ENCODE measurements at regions not wholly inside any gene's neighbourhood (a gene's known extent, or its start where the extent isn't known, plus 50 kb on each side); places are given as distances from the start of the nearest gene placed in this dataset.

GRCh38 chr5:82735160-82735789, 341.9 kb downstream of the TMEM167A start:
- H3K27ac ChIP-seq (ENCODE audit: extremely low read depth, low read depth, low read length) = peak overlapping the region; percentile 34; the same call in 1 of the 3 replicates
- no peaks in the 10 kb centered on the region; a peak in 1 of 5 replicates for H3K4me1 ChIP-seq (replicated peaks in 1 of 2; ENCODE audit: control insufficient read depth in 2 of 2, insufficient read depth in 2 of 2, low read length in 2 of 2)
- ATAC-seq (peak; percentile 75), FAIRE-seq (no peak), DNase-seq (ENCODE audit: extremely low read depth in 1 of 4, low spot score in 3 of 4) (peak in 2 of 4 experiments; percentile 14 to 18)
- in situ Hi-C loops (cut with MboI) = no loop called here
- no peak overlapping the region for H2AFZ ChIP-seq (ENCODE audit: low read depth, low read length)
- BruUV-seq (replicated peaks) = no TSS peak
- no peaks in the 10 kb centered on the region for H4K20me1 ChIP-seq (replicated peaks; ENCODE audit: control insufficient read depth, insufficient read depth, low read length)
- intact Hi-C loops (cut with micrococcal nuclease) = no loop called here
- 9% methylated on average over 3 of the region's 3 CpGs for WGBS (ENCODE audit: insufficient coverage, low coverage, missing lambda C conversion rate)
- no peaks in the 10 kb centered on the region for H3K9me3 ChIP-seq (replicated peaks; ENCODE audit: control insufficient read depth, insufficient read depth, low read depth, low read length)
- no peak overlapping the region for H3K4me3 ChIP-seq
- no peaks in the 10 kb centered on the region for H3K27me3 ChIP-seq (ENCODE audit: control insufficient read depth in 2 of 2, insufficient read depth in 2 of 2, low read length in 2 of 2)
- H3K79me2 ChIP-seq (ENCODE audit: control insufficient read depth, insufficient read depth, low read length) = no peaks in the 10 kb centered on the region
- ChIA-PET POLR2A (interaction anchor here (0.6 kb wide), 1 partner anchor 73 kb away, joined by 4 read pairs; no protein-coding TSS in a partner anchor), CTCF (ENCODE audit: low intra/inter-chr PET ratio) (no interaction called here)
- H3K36me3 ChIP-seq (ENCODE audit: control insufficient read depth, insufficient read depth, low read length) = no peaks in the 10 kb centered on the region
- no peaks in the 10 kb centered on the region for H3K9me1 ChIP-seq (ENCODE audit: control insufficient read depth, insufficient read depth, low read length)
- H3K9ac ChIP-seq (ENCODE audit: insufficient read depth in 1 of 2, low read depth in 2 of 2, low read length in 2 of 2) = no peak overlapping the region
- H3K4me2 ChIP-seq (ENCODE audit: insufficient read depth, low read length) = no peak overlapping the region
- TF ChIP-seq SOX6 (IDR thresholded peaks at IDR 0.05) (peak; percentile 38; the same call in 1 of the 2 replicates), ZBTB11 (CRISPR knock-in tag; IDR thresholded peaks at IDR 0.05) (no peak), HSF4 (CRISPR knock-in tag; IDR thresholded peaks at IDR 0.05; ENCODE audit: borderline replicate concordance) (no peak), ZNF41 (CRISPR knock-in tag; conservative IDR thresholded peaks at IDR 0.05) (no peak), JUN (IDR thresholded peaks at IDR 0.05; ENCODE audit: borderline replicate concordance, low read depth, low read length) (peak; percentile 78), JUN (CRISPR knock-in tag; IDR thresholded peaks at IDR 0.05; ENCODE audit: borderline replicate concordance) (no peak), PKNOX1 (IDR thresholded peaks at IDR 0.05) (peak; percentile 94), PBX2 (CRISPR knock-in tag; IDR thresholded peaks at IDR 0.05; ENCODE audit: low read depth) (peak; percentile 41), PBX2 (tag; conservative IDR thresholded peaks at IDR 0.05; ENCODE audit: low read depth) (peak; percentile 77), FOSL1 (tag; conservative IDR thresholded peaks at IDR 0.05) (peak; percentile 90), JUND (IDR thresholded peaks at IDR 0.05; ENCODE audit: borderline replicate concordance, low read depth, low read length) (peak; percentile 94), JUND (tag; IDR thresholded peaks at IDR 0.05; ENCODE audit: borderline replicate concordance, low read depth, low read length) (peak; percentile 93), FOS (IDR thresholded peaks at IDR 0.05; ENCODE audit: extremely low read depth, insufficient read length) (peak; percentile 3)
